Thymus (tissue), 11 donors: ENCODE measurements at regions not wholly inside any gene's neighbourhood (a gene's known extent, or its start where the extent isn't known, plus 50 kb on each side); places are given as distances from the start of the nearest gene placed in this dataset.

Experiments
- DNase-seq, 9 donors: peaks; one replicate each; pipeline ENCODE4 v3.0.0-alpha.2; 2013; ENCODE audit warnings: low spot score in 9 of 9, low read depth in 6 of 9, missing footprints in 1 of 9
- H3K27ac ChIP-seq, 2 donors: one replicate each; pipeline ENCODE4 v1.5.1; 2013; ENCODE audit warnings: control low read depth in 1 of 2, low read depth in 1 of 2, low read length in 1 of 2, mild to moderate bottlenecking in 1 of 2, moderate library complexity in 1 of 2
- H3K27me3 ChIP-seq, 2 donors: one replicate each; pipeline ENCODE4 v1.5.1; 2013; ENCODE audit warnings: low read length in 1 of 2; ENCODE audit not compliant: control insufficient read depth in 2 of 2, insufficient read depth in 1 of 2
- H3K36me3 ChIP-seq, 2 donors: one replicate each; pipeline ENCODE4 v1.5.1; 2013; ENCODE audit warnings: low read length in 1 of 2, mild to moderate bottlenecking in 1 of 2, moderate library complexity in 1 of 2; ENCODE audit not compliant: control insufficient read depth in 2 of 2, insufficient read depth in 2 of 2
- H3K4me1 ChIP-seq, 2 donors: one replicate each; pipeline ENCODE4 v1.5.1; 2013; ENCODE audit warnings: low read length in 2 of 2; ENCODE audit not compliant: control insufficient read depth in 2 of 2, insufficient read depth in 2 of 2
- H3K4me3 ChIP-seq, 2 donors: one replicate each; pipeline ENCODE4 v1.5.1; 2013; ENCODE audit warnings: low read length in 2 of 2, control low read depth in 1 of 2, mild to moderate bottlenecking in 1 of 2
- H3K9me3 ChIP-seq, 2 donors: one replicate each; pipeline ENCODE4 v1.5.1; 2013; ENCODE audit warnings: low read length in 1 of 2, mild to moderate bottlenecking in 1 of 2; ENCODE audit not compliant: control insufficient read depth in 2 of 2, insufficient read depth in 1 of 2
- WGBS: extraction: QIAGEN DNeasy Blood & Tissue Kit; methylation state at CpG from one replicate; pipeline ENCODE4 v1.1.7; 2013; 5-methylcytosine and 5-hydroxymethylcytosine counted together
- donor health status: healthy.

GRCh38 chr2:146238254-146238966 lies 1606.4 kb upstream of the ACVR2A start:
- H3K27ac ChIP-seq = no peak overlapping the region
- no peak for DNase-seq
- no peak overlapping the region for H3K4me3 ChIP-seq
- H3K9me3 ChIP-seq = no peaks in the 10 kb centered on the region
- H3K36me3 ChIP-seq = no peaks in the 10 kb centered on the region
- no peaks in the 10 kb centered on the region for H3K4me1 ChIP-seq
- WGBS = 96% methylated on average over 3 of the region's 3 CpGs
- H3K27me3 ChIP-seq = no peaks in the 10 kb centered on the region

- Histone ChIP-seq H3K9me3 (no peaks in the 10 kb centered on the region), H3K27ac (no peak overlapping the region), H3K4me1 (no peaks in the 10 kb centered on the region), H3K4me3 (no peak overlapping the region), H3K27me3 (no peaks in the 10 kb centered on the region), H3K36me3 (no peaks in the 10 kb centered on the region)
- 88% methylated on average over 3 of the region's 3 CpGs for WGBS
- no peak for DNase-seq
Observed at GRCh38 chr2:146235158-146235557, 1609.7 kb upstream of the ACVR2A start.

GRCh38 chr2:146229508-146230155 lies 1615.2 kb upstream of the ACVR2A start:
- no peak overlapping the region for H3K27ac ChIP-seq
- no peaks in the 10 kb centered on the region for H3K4me1 ChIP-seq
- WGBS = 91% methylated on average over 4 of the region's 4 CpGs
- no peaks in the 10 kb centered on the region for H3K27me3 ChIP-seq
- H3K4me3 ChIP-seq = no peak overlapping the region
- H3K36me3 ChIP-seq = no peaks in the 10 kb centered on the region
- no peak for DNase-seq
- H3K9me3 ChIP-seq = no peaks in the 10 kb centered on the region

GRCh38 chr2:146228466-146229058 lies 1616.3 kb upstream of the ACVR2A start:
- H3K9me3 ChIP-seq = no peaks in the 10 kb centered on the region
- WGBS = 66% methylated on average over 4 of the region's 4 CpGs
- no peaks in the 10 kb centered on the region for H3K36me3 ChIP-seq
- DNase-seq = no peak
- no peak overlapping the region for H3K4me3 ChIP-seq
- no peaks in the 10 kb centered on the region for H3K27me3 ChIP-seq
- H3K27ac ChIP-seq = no peak overlapping the region
- no peaks in the 10 kb centered on the region for H3K4me1 ChIP-seq

- WGBS = 12% methylated on average over 1 of the region's 1 CpG
- no peak overlapping the region for H3K4me3 ChIP-seq
- no peaks in the 10 kb centered on the region for H3K4me1 ChIP-seq
- DNase-seq = no peak
- no peaks in the 10 kb centered on the region for H3K27me3 ChIP-seq
- no peaks in the 10 kb centered on the region for H3K9me3 ChIP-seq
- H3K27ac ChIP-seq = no peak overlapping the region
- no peaks in the 10 kb centered on the region for H3K36me3 ChIP-seq
Observed at GRCh38 chr2:146228020-146228393, 1616.8 kb upstream of the ACVR2A start.

- 88% methylated on average over 7 of the region's 7 CpGs for WGBS
- DNase-seq = no peak
Observed at GRCh38 chr2:146227152-146228019, 1617.4 kb upstream of the ACVR2A start.

GRCh38 chr2:146226077-146226476 lies 1618.8 kb upstream of the ACVR2A start:
- H3K4me3 ChIP-seq = no peak overlapping the region
- H3K36me3 ChIP-seq = no peaks in the 10 kb centered on the region
- H3K9me3 ChIP-seq = no peaks in the 10 kb centered on the region
- no peak overlapping the region for H3K27ac ChIP-seq
- 97% methylated on average over 2 of the region's 2 CpGs for WGBS
- H3K27me3 ChIP-seq = no peaks in the 10 kb centered on the region
- H3K4me1 ChIP-seq = no peaks in the 10 kb centered on the region
- DNase-seq = no peak

More at GRCh38 chr2:146227152-146228019, 1617.4 kb upstream of the ACVR2A start:
- no peaks in the 10 kb centered on the region for H3K27me3 ChIP-seq
- no peaks in the 10 kb centered on the region for H3K4me1 ChIP-seq
- H3K9me3 ChIP-seq = no peaks in the 10 kb centered on the region
- H3K36me3 ChIP-seq = no peaks in the 10 kb centered on the region
- H3K4me3 ChIP-seq = no peak overlapping the region
- no peak overlapping the region for H3K27ac ChIP-seq

GRCh38 chr2:146221826-146222225 lies 1623.0 kb upstream of the ACVR2A start:
- H3K36me3 ChIP-seq = no peaks in the 10 kb centered on the region
- H3K4me1 ChIP-seq = no peaks in the 10 kb centered on the region
- no peak for DNase-seq
- no peaks in the 10 kb centered on the region for H3K27me3 ChIP-seq
- H3K4me3 ChIP-seq = no peak overlapping the region
- H3K9me3 ChIP-seq = no peaks in the 10 kb centered on the region
- 89% methylated on average over 2 of the region's 2 CpGs for WGBS
- H3K27ac ChIP-seq = no peak overlapping the region

- Histone ChIP-seq H3K4me1 (no peaks in the 10 kb centered on the region), H3K4me3 (no peak overlapping the region), H3K27ac (no peak overlapping the region), H3K9me3 (no peaks in the 10 kb centered on the region), H3K36me3 (no peaks in the 10 kb centered on the region), H3K27me3 (no peaks in the 10 kb centered on the region)
- no peak for DNase-seq
Observed at GRCh38 chr2:146220957-146221356, 1623.9 kb upstream of the ACVR2A start.
